ENCODE measurements at regions not wholly inside any gene's neighbourhood (a gene's known extent, or its start where the extent isn't known, plus 50 kb on each side); places are given as distances from the start of the nearest gene placed in this dataset.

- TF ChIP-seq CTCF (IDR thresholded peaks at IDR 0.05) (no peak), POLR2A (IDR thresholded peaks at IDR 0.05) (no peak)
Observed at GRCh38 chr10:84053626-84054025, 85.7 kb upstream of the GHITM start.
